ENCODE measurements at regions not wholly inside any gene's neighbourhood (a gene's known extent, or its start where the extent isn't known, plus 50 kb on each side); places are given as distances from the start of the nearest gene placed in this dataset.

GRCh38 chr5:28548856-28549255 is 1510.5 kb upstream of the CDH9 start:
- TF ChIP-seq CTCF (IDR thresholded peaks at IDR 0.05; ENCODE audit: borderline replicate concordance, extremely low read depth, low read length, poor library complexity, severe bottlenecking) (no peak), EZH2 (IDR thresholded peaks at IDR 0.05; ENCODE audit: borderline replicate concordance, low read depth, low read length, severe bottlenecking) (no peak)

Data from DND-41 (cell line).